Esophagus squamous epithelium (tissue), 5 donors: ENCODE measurements at regions not wholly inside any gene's neighbourhood (a gene's known extent, or its start where the extent isn't known, plus 50 kb on each side); places are given as distances from the start of the nearest gene placed in this dataset.

Experiments used
- DNase-seq: peaks from one replicate; lab custom pipeline; 2025; lab: John Stamatoyannopoulos, UW
- H3K27ac ChIP-seq, 4 donors: fragments of 200-600 bp; sonication (generic); one replicate each; pipeline ENCODE4 v1.5.1; 2016 to 2019; ENCODE audit warnings: mild to moderate bottlenecking in 1 of 4
- H3K27me3 ChIP-seq, 4 donors: fragments of 200-600 bp; sonication (generic); 1 replicate in 3 of 4; 2 replicates in 1 of 4; pipeline versions ENCODE4 v1.5.1 to v1.6.0; 2017 to 2021; ENCODE audit warnings: antibody characterized with exemption in 1 of 4
- H3K36me3 ChIP-seq, 3 donors: fragments of 200-600 bp; sonication (generic); one replicate each; pipeline ENCODE4 v1.5.1; 2016 to 2019
- H3K4me1 ChIP-seq, 3 donors: fragments of 200-600 bp; sonication (generic); one replicate each; pipeline ENCODE4 v1.5.1; 2017 to 2019
- H3K4me3 ChIP-seq, 4 donors: fragments of 200-600 bp; sonication (generic); 1 replicate in 3 of 4; 2 replicates in 1 of 4; pipeline ENCODE4 v1.5.1; 2016 to 2019; ENCODE audit warnings: mild to moderate bottlenecking in 2 of 4, moderate library complexity in 1 of 4
- H3K9me3 ChIP-seq, 3 donors: fragments of 200-600 bp; sonication (generic); one replicate each; pipeline ENCODE4 v1.5.1; 2016 to 2019
- CTCF ChIP-seq, 6 experiments: fragments of 450-650 bp in 4 of 6; fragments of 200-600 bp in 2 of 6; sonication (generic) in 2 of 6; IDR thresholded peaks; one replicate each; pipeline ENCODE4 v1.5.1; 2016 to 2019; ENCODE audit warnings: antibody characterized with exemption in 6 of 6, mild to moderate bottlenecking in 4 of 6, moderate library complexity in 4 of 6
- POLR2A ChIP-seq, 4 donors: fragments of 450-650 bp; IDR thresholded peaks; one replicate each; pipeline ENCODE4 v1.6.1; 2017; ENCODE audit warnings: antibody characterized with exemption in 4 of 4, mild to moderate bottlenecking in 4 of 4, moderate library complexity in 3 of 4
- WGBS, 2 donors: methylation state at CpG; one replicate each; pipeline ENCODE4 v1.1.5; 2018; 5-methylcytosine and 5-hydroxymethylcytosine counted together
- intact Hi-C: fragments of 100-400 bp; cut with DNase I; formaldehyde crosslinking; loops from one replicate; pipeline ENCODE4 v1.15.0; 2022
- donor health status: DM: yes; HTN: yes; CAD: no.

DNA sequence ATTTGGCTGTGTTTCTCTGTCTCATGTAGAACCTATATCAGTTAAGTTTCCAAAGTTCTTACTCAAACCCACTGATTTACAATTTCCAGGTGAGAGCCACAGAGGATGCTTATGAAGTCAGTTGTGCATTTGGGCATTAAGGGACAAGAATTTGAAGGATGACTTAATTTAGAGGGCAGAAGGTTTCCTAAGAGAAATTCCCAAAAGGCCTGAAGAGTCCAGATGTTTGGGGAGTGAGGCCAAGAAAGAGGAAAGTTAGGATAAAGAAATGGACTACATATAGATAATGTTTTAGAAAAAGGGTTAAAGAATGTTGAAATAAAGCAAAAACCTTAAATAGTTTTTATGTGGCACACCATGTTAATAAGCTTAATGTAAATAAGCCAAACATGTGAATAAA, 338.7 kb upstream of the GRM7 start:
- Histone ChIP-seq H3K9me3 (no peaks in the 10 kb centered on the region), H3K36me3 (no peaks in the 10 kb centered on the region), H3K4me1 (no peaks in the 10 kb centered on the region), H3K4me3 (no peak overlapping the region), H3K27ac (no peak overlapping the region), H3K27me3 (no peaks in the 10 kb centered on the region)
- DNase-seq = no peak
- intact Hi-C loops = no loop called here
- TF ChIP-seq POLR2A (IDR thresholded peaks at IDR 0.05) = no peak
- TF ChIP-seq CTCF (IDR thresholded peaks at IDR 0.05) = no peak

DNA sequence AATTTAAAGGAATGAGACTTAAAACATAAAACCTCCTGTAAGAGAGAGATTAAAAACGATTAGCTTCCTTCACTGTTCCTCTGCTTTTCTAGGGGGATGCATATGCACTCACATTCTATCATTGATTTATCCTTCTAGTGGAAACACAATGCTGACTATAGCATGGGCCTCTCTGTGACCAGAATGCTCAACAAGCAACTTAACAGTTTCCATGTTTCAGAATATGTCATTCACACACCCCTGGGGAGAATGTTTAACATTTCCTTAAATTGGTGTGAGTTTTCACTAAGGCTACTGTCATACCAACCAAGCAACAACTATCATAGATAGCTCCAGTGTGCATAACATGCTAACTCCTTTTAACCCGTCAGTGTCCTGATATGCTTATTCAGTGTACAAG, 337.9 kb upstream of the GRM7 start:
- no peak for TF ChIP-seq POLR2A (IDR thresholded peaks at IDR 0.05)
- TF ChIP-seq CTCF (IDR thresholded peaks at IDR 0.05) = no peak
- no peaks in the 10 kb centered on the region for H3K36me3 ChIP-seq
- H3K27ac ChIP-seq = no peak overlapping the region
- H3K4me3 ChIP-seq = no peak overlapping the region
- H3K4me1 ChIP-seq = no peaks in the 10 kb centered on the region
- 48 to 72% methylated on average over 2 of the region's 2 CpGs for WGBS, 2 donors
- no peaks in the 10 kb centered on the region for H3K27me3 ChIP-seq
- H3K9me3 ChIP-seq = no peaks in the 10 kb centered on the region
- intact Hi-C loops = no loop called here
- DNase-seq = no peak

- no peak for TF ChIP-seq CTCF (IDR thresholded peaks at IDR 0.05)
- no peak for TF ChIP-seq POLR2A (IDR thresholded peaks at IDR 0.05)
- WGBS, 2 donors = 51 to 62% methylated on average over 1 of the region's 1 CpG
- intact Hi-C loops = no loop called here
- Histone ChIP-seq H3K27ac (no peak overlapping the region), H3K4me3 (no peak overlapping the region), H3K9me3 (no peaks in the 10 kb centered on the region), H3K4me1 (no peaks in the 10 kb centered on the region), H3K27me3 (no peaks in the 10 kb centered on the region), H3K36me3 (no peaks in the 10 kb centered on the region)
- no peak for DNase-seq
Observed at GRCh38 chr3:6524479-6524878, 336.4 kb upstream of the GRM7 start.

GRCh38 chr3:6526321-6526720, 334.6 kb upstream of the GRM7 start:
- Histone ChIP-seq H3K27me3 (no peaks in the 10 kb centered on the region), H3K27ac (no peak overlapping the region), H3K36me3 (no peaks in the 10 kb centered on the region), H3K9me3 (no peaks in the 10 kb centered on the region), H3K4me1 (no peaks in the 10 kb centered on the region), H3K4me3 (no peak overlapping the region)
- no peak for TF ChIP-seq CTCF (IDR thresholded peaks at IDR 0.05)
- TF ChIP-seq POLR2A (IDR thresholded peaks at IDR 0.05) = no peak
- intact Hi-C loops = no loop called here
- no peak for DNase-seq
- 19 to 72% methylated on average over 4 to 6 of the region's 8 CpGs for WGBS, 2 donors

DNA sequence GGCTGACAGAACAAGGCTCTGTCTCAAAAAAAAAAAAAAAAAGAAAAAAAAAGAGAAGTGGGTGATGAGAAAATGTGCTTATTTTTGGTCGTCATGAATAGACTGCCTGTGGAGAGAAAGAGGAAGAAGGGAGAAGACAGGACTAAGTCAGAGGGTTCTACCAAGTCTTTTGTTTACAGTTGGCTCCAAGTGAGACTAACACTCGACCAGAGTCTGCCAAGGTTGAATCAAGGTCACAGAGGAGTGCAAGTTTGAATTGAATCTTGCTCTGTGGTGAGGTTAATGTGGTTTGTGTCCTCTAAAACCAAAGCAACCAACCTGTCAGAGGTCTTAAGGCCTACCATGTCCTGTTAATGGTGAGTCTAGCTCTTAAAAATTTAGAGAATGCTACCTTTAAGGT, 334.1 kb upstream of the GRM7 start:
- TF ChIP-seq POLR2A (IDR thresholded peaks at IDR 0.05) = no peak
- no peak for TF ChIP-seq CTCF (IDR thresholded peaks at IDR 0.05)
- H3K4me3 ChIP-seq = no peak overlapping the region
- no peaks in the 10 kb centered on the region for H3K36me3 ChIP-seq
- H3K27me3 ChIP-seq = no peaks in the 10 kb centered on the region
- no peaks in the 10 kb centered on the region for H3K4me1 ChIP-seq
- 13 to 19% methylated on average over 2 of the region's 2 CpGs for WGBS, 2 donors
- DNase-seq = no peak
- intact Hi-C loops = no loop called here
- no peak overlapping the region for H3K27ac ChIP-seq
- no peaks in the 10 kb centered on the region for H3K9me3 ChIP-seq
